ENCODE measurements at regions not wholly inside any gene's neighbourhood (a gene's known extent, or its start where the extent isn't known, plus 50 kb on each side); places are given as distances from the start of the nearest gene placed in this dataset.

- no peaks in the 10 kb centered on the region for H3K36me3 ChIP-seq (ENCODE audit: control insufficient read depth in 2 of 3, insufficient read depth in 3 of 3, low read length in 3 of 3)
- DNase-seq, result no peak
- no peak overlapping the region for H3K9ac ChIP-seq (ENCODE audit: low read length in 3 of 3)
- H3K4me3 ChIP-seq (ENCODE audit: low read length in 3 of 3), result no peak overlapping the region
- no peak for TF ChIP-seq CTCF (IDR thresholded peaks at IDR 0.05; ENCODE audit: borderline replicate concordance, extremely low read depth, insufficient read depth)
- no peak for FAIRE-seq
- intact Hi-C loops (cut with DNase I), result no loop called here
- no peak overlapping the region for H3K27ac ChIP-seq (ENCODE audit: low read depth in 2 of 2, low read length in 2 of 2)
- H3K4me1 ChIP-seq (ENCODE audit: control insufficient read depth in 2 of 3, insufficient read depth in 2 of 3, low read depth in 1 of 3, low read length in 3 of 3), result peaks cover 0 to 4% (median 0%) of the 10 kb centered on the region in 3 donors
- no peaks in the 10 kb centered on the region for H3K9me3 ChIP-seq (ENCODE audit: control insufficient read depth in 2 of 3, insufficient read depth in 1 of 3, low read length in 3 of 3)
- H3K27me3 ChIP-seq (ENCODE audit: control insufficient read depth, insufficient read depth, low read length), result no peaks in the 10 kb centered on the region
These were observed 610.3 kb upstream of the GALNTL6 start for GRCh38 chr4:171202908-171203307.

- intact Hi-C loops (cut with DNase I), result no loop called here
- Histone ChIP-seq H3K27me3 (ENCODE audit: control insufficient read depth, insufficient read depth, low read length) (no peaks in the 10 kb centered on the region), H3K27ac (ENCODE audit: low read depth in 2 of 2, low read length in 2 of 2) (no peak overlapping the region), H3K9me3 (ENCODE audit: control insufficient read depth in 2 of 3, insufficient read depth in 1 of 3, low read length in 3 of 3) (no peaks in the 10 kb centered on the region), H3K36me3 (ENCODE audit: control insufficient read depth in 2 of 3, insufficient read depth in 3 of 3, low read length in 3 of 3) (no peaks in the 10 kb centered on the region), H3K9ac (ENCODE audit: low read length in 3 of 3) (no peak overlapping the region), H3K4me3 (ENCODE audit: low read length in 3 of 3) (no peak overlapping the region), H3K4me1 (ENCODE audit: control insufficient read depth in 2 of 3, insufficient read depth in 2 of 3, low read depth in 1 of 3, low read length in 3 of 3) (no peaks in the 10 kb centered on the region)
- FAIRE-seq (no peak), DNase-seq (no peak)
- peak; percentile 14 for TF ChIP-seq CTCF (IDR thresholded peaks at IDR 0.05; ENCODE audit: borderline replicate concordance, extremely low read depth, insufficient read depth)
These were observed 626.5 kb upstream of the GALNTL6 start for GRCh38 chr4:171186700-171187099.

- intact Hi-C loops (cut with DNase I), result no loop called here
- Histone ChIP-seq H3K36me3 (ENCODE audit: control insufficient read depth in 2 of 3, insufficient read depth in 3 of 3, low read length in 3 of 3) (no peaks in the 10 kb centered on the region), H3K4me3 (ENCODE audit: low read length in 3 of 3) (no peak overlapping the region), H3K4me1 (ENCODE audit: control insufficient read depth in 2 of 3, insufficient read depth in 2 of 3, low read depth in 1 of 3, low read length in 3 of 3) (no peaks in the 10 kb centered on the region), H3K27me3 (ENCODE audit: control insufficient read depth, insufficient read depth, low read length) (no peaks in the 10 kb centered on the region), H3K9ac (ENCODE audit: low read length in 3 of 3) (no peak overlapping the region), H3K27ac (ENCODE audit: low read depth in 2 of 2, low read length in 2 of 2) (no peak overlapping the region), H3K9me3 (ENCODE audit: control insufficient read depth in 2 of 3, insufficient read depth in 1 of 3, low read length in 3 of 3) (no peaks in the 10 kb centered on the region)
- TF ChIP-seq CTCF (IDR thresholded peaks at IDR 0.05; ENCODE audit: borderline replicate concordance, extremely low read depth, insufficient read depth), result no peak
- DNase-seq (no peak), FAIRE-seq (no peak)
These were observed 632.1 kb upstream of the GALNTL6 start for GRCh38 chr4:171181090-171181489.

GRCh38 chr4:171170671-171171070 lies 642.5 kb upstream of the GALNTL6 start:
- FAIRE-seq (no peak), DNase-seq (no peak)
- intact Hi-C loops (cut with DNase I), result no loop called here

More at GRCh38 chr4:171170671-171171070, 642.5 kb upstream of the GALNTL6 start:
- H3K4me1 ChIP-seq (ENCODE audit: control insufficient read depth in 2 of 3, insufficient read depth in 2 of 3, low read depth in 1 of 3, low read length in 3 of 3), result no peaks in the 10 kb centered on the region
- no peaks in the 10 kb centered on the region for H3K9me3 ChIP-seq (ENCODE audit: control insufficient read depth in 2 of 3, insufficient read depth in 1 of 3, low read length in 3 of 3)
- no peak overlapping the region for H3K9ac ChIP-seq (ENCODE audit: low read length in 3 of 3)
- no peak overlapping the region for H3K27ac ChIP-seq (ENCODE audit: low read depth in 2 of 2, low read length in 2 of 2)
- H3K27me3 ChIP-seq (ENCODE audit: control insufficient read depth, insufficient read depth, low read length), result no peaks in the 10 kb centered on the region
- TF ChIP-seq CTCF (IDR thresholded peaks at IDR 0.05; ENCODE audit: borderline replicate concordance, extremely low read depth, insufficient read depth), result no peak
- no peaks in the 10 kb centered on the region for H3K36me3 ChIP-seq (ENCODE audit: control insufficient read depth in 2 of 3, insufficient read depth in 3 of 3, low read length in 3 of 3)
- no peak overlapping the region for H3K4me3 ChIP-seq (ENCODE audit: low read length in 3 of 3)

All from kidney (tissue), 13 donors.